ENCODE measurements at regions not wholly inside any gene's neighbourhood (a gene's known extent, or its start where the extent isn't known, plus 50 kb on each side); places are given as distances from the start of the nearest gene placed in this dataset.

GRCh38 chr3:76900596-76900995 lies 139.3 kb upstream of the ROBO2 start:
- TF ChIP-seq CTCF (IDR thresholded peaks at IDR 0.05; ENCODE audit: extremely low read depth, missing control alignments) = no peak
- no peak for DNase-seq (ENCODE audit: low spot score)

GRCh38 chr3:76908156-76908555 lies 131.7 kb upstream of the ROBO2 start:
- DNase-seq (ENCODE audit: low spot score) = no peak
- no peak for TF ChIP-seq CTCF (IDR thresholded peaks at IDR 0.05; ENCODE audit: extremely low read depth, missing control alignments)

- TF ChIP-seq CTCF (IDR thresholded peaks at IDR 0.05; ENCODE audit: extremely low read depth, missing control alignments) = no peak
- DNase-seq (ENCODE audit: low spot score) = no peak
Observed at GRCh38 chr3:76912841-76913383, 127.0 kb upstream of the ROBO2 start.

GRCh38 chr3:76917436-76917835 lies 122.5 kb upstream of the ROBO2 start:
- DNase-seq (ENCODE audit: low spot score) = no peak
- no peak for TF ChIP-seq CTCF (IDR thresholded peaks at IDR 0.05; ENCODE audit: extremely low read depth, missing control alignments)

GRCh38 chr3:76920511-76920910 lies 119.4 kb upstream of the ROBO2 start:
- DNase-seq (ENCODE audit: low spot score) = no peak
- TF ChIP-seq CTCF (IDR thresholded peaks at IDR 0.05; ENCODE audit: extremely low read depth, missing control alignments) = no peak

- no peak for TF ChIP-seq CTCF (IDR thresholded peaks at IDR 0.05; ENCODE audit: extremely low read depth, missing control alignments)
- DNase-seq (ENCODE audit: low spot score) = no peak
Observed at GRCh38 chr3:76923485-76923884, 116.4 kb upstream of the ROBO2 start.

- TF ChIP-seq CTCF (IDR thresholded peaks at IDR 0.05; ENCODE audit: extremely low read depth, missing control alignments) = no peak
- no peak for DNase-seq (ENCODE audit: low spot score)
Observed at GRCh38 chr3:76930712-76931111, 109.2 kb upstream of the ROBO2 start.

Measured in GM20000 (cell line).